H1 (cell line): ENCODE measurements at regions not wholly inside any gene's neighbourhood (a gene's known extent, or its start where the extent isn't known, plus 50 kb on each side); places are given as distances from the start of the nearest gene placed in this dataset.

Experiments
- BACH1 ChIP-seq: IDR thresholded peaks from 2 replicates; pipeline ENCODE4 v1.6.1; 2012; ENCODE audit warnings: low read length, improper control_type of control experiment
- CBX5 ChIP-seq: fragments of 300-800, 300-1000 bp; sonication (generic); IDR thresholded peaks from 2 replicates; pipeline ENCODE4 v1.7.1; 2016; ENCODE audit warnings: antibody characterized with exemption, low read length, low read depth
- CHD1 ChIP-seq: IDR thresholded peaks from 2 replicates; pipeline ENCODE4 v1.6.1; 2012; ENCODE audit warnings: low read depth, low read length, improper control_type of control experiment
- CTCF ChIP-seq, 3 experiments: IDR thresholded peaks; 1 replicate in 2 of 3; 2 replicates in 1 of 3; pipeline versions ENCODE4 v1.5.1 to v1.6.1; 2011; ENCODE audit warnings: low read length in 3 of 3, mild to moderate bottlenecking in 3 of 3, inconsistent platforms in 2 of 3, low read depth in 1 of 3, moderate library complexity in 1 of 3; ENCODE audit not compliant: insufficient read depth in 1 of 3; ENCODE audit errors: control extremely low read depth in 1 of 3
- E2F6 ChIP-seq: IDR thresholded peaks from 2 replicates; pipeline ENCODE4 v1.6.1; 2012; ENCODE audit warnings: inconsistent platforms
- GABPA ChIP-seq: IDR thresholded peaks from 2 replicates; pipeline ENCODE4 v1.6.1; 2011; ENCODE audit warnings: mild to moderate bottlenecking, low read length, moderate library complexity, borderline replicate concordance; ENCODE audit not compliant: insufficient read depth
- POLR2AphosphoS5 ChIP-seq: IDR thresholded peaks from 2 replicates; pipeline ENCODE4 v1.6.1; 2011; ENCODE audit warnings: low read depth, low read length
- SP1 ChIP-seq: IDR thresholded peaks from 2 replicates; pipeline ENCODE4 v1.6.1; 2011; ENCODE audit warnings: low read depth, low read length
- SUZ12 ChIP-seq: fragments of 200-600 bp; sonication (generic); IDR thresholded peaks from 2 replicates; pipeline ENCODE4 v1.6.1; 2012; ENCODE audit warnings: mild to moderate bottlenecking, inconsistent platforms, low read length, moderate library complexity, mixed read lengths

GRCh38 chr14:87148655-87149054 lies 844.3 kb downstream of the GALC start:
- TF ChIP-seq CTCF (IDR thresholded peaks at IDR 0.05; ENCODE audit: control extremely low read depth in 1 of 3, insufficient read depth in 1 of 3, low read depth in 1 of 3, low read length in 3 of 3), result no peak
- no peak for TF ChIP-seq CHD1
- TF ChIP-seq SUZ12, result no peak
- no peak for TF ChIP-seq CBX5
- no peak for TF ChIP-seq SP1
- no peak for TF ChIP-seq E2F6
- no peak for TF ChIP-seq POLR2AphosphoS5
- TF ChIP-seq GABPA, result no peak
- no peak for TF ChIP-seq BACH1
